HFFc6 (cell line): ENCODE measurements at regions not wholly inside any gene's neighbourhood (a gene's known extent, or its start where the extent isn't known, plus 50 kb on each side); places are given as distances from the start of the nearest gene placed in this dataset.

Experiments used
- DNase-seq: peaks from one replicate; pipeline ENCODE4 v3.0.0-alpha.2; 2018
- H3K27ac Mint-ChIP-seq: 2 replicates; pipeline ENCODE4 v1.8.0; 2020; ENCODE audit warnings: mild to moderate bottlenecking, mixed read lengths
- H3K27me3 Mint-ChIP-seq: 2 replicates; pipeline ENCODE4 v1.8.0; 2021; ENCODE audit warnings: mild to moderate bottlenecking, moderate library complexity, mixed read lengths; ENCODE audit not compliant: insufficient read depth
- H3K36me3 Mint-ChIP-seq: 2 replicates; pipeline ENCODE4 v1.8.0; 2021; ENCODE audit warnings: low read depth, mixed read lengths
- H3K4me1 Mint-ChIP-seq: 2 replicates; pipeline ENCODE4 v1.8.0; 2020; ENCODE audit warnings: low read depth, mixed read lengths
- H3K4me3 Mint-ChIP-seq: 2 replicates; pipeline ENCODE4 v1.8.0; 2020; ENCODE audit warnings: mild to moderate bottlenecking, moderate library complexity, mixed read lengths
- H3K9me3 Mint-ChIP-seq: 2 replicates; pipeline ENCODE4 v1.8.0; 2020; ENCODE audit warnings: mild to moderate bottlenecking, mixed read lengths
- TF ChIP-seq, protein P1 (sequence below): fragments of 200-600 bp; sonication (generic); IDR thresholded peaks from 2 replicates; pipeline ENCODE4 v1.5.0; 2021; ENCODE audit warnings: antibody characterized with exemption, mild to moderate bottlenecking

- H3K4me3 Mint-ChIP-seq: no peak overlapping the region
- H3K4me1 Mint-ChIP-seq: 0 out of 2 replicates have a peak, but pooled peaks cover 4% of the 10 kb centered on the region
- H3K9me3 Mint-ChIP-seq: no peaks in the 10 kb centered on the region
- TF ChIP-seq, protein P1, sequence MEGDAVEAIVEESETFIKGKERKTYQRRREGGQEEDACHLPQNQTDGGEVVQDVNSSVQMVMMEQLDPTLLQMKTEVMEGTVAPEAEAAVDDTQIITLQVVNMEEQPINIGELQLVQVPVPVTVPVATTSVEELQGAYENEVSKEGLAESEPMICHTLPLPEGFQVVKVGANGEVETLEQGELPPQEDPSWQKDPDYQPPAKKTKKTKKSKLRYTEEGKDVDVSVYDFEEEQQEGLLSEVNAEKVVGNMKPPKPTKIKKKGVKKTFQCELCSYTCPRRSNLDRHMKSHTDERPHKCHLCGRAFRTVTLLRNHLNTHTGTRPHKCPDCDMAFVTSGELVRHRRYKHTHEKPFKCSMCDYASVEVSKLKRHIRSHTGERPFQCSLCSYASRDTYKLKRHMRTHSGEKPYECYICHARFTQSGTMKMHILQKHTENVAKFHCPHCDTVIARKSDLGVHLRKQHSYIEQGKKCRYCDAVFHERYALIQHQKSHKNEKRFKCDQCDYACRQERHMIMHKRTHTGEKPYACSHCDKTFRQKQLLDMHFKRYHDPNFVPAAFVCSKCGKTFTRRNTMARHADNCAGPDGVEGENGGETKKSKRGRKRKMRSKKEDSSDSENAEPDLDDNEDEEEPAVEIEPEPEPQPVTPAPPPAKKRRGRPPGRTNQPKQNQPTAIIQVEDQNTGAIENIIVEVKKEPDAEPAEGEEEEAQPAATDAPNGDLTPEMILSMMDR: no peak
- no peaks in the 10 kb centered on the region for H3K36me3 Mint-ChIP-seq
- no peak for DNase-seq
- no peak overlapping the region for H3K27ac Mint-ChIP-seq
- H3K27me3 Mint-ChIP-seq: peaks cover 14% of the 10 kb centered on the region
These were observed 190.2 kb downstream of the SOX9 start for GRCh38 chr17:72311004-72311403.

- no peak for DNase-seq
- Mint-ChIP-seq H3K4me3 (no peak overlapping the region), H3K9me3 (0 out of 2 replicates have a peak, but pooled peaks cover under 1% of the 10 kb centered on the region), H3K36me3 (no peaks in the 10 kb centered on the region), H3K4me1 (no peaks in the 10 kb centered on the region), H3K27ac (no peak overlapping the region), H3K27me3 (peaks cover 16% of the 10 kb centered on the region)
- TF ChIP-seq, protein P1: no peak
These were observed 194.5 kb downstream of the SOX9 start for GRCh38 chr17:72315122-72315913.

DNA sequence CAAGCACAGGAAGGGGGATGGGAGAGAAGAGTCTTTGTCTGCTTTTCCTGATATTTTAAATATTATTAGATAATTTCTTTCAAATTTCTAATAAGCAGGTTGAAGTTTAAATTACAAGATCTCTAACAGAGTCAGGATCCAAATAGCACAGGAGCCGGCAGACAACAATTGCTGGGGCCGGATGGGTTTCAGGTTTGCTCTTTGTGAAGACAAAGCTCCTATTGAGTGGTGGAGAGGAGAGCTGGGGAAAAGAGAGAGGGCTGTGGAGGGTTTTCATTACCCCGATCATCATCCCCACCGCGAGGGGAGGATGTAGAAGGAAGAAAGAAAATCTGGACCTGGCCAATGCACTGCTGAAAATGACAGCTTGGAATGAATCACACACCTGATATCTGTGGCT lies 197.3 kb downstream of the SOX9 start:
- Mint-ChIP-seq H3K27ac (no peak overlapping the region), H3K4me3 (no peak overlapping the region), H3K9me3 (peaks cover 8% of the 10 kb centered on the region; the same call in 1 of the 2 replicates), H3K4me1 (no peaks in the 10 kb centered on the region), H3K27me3 (peaks cover 18% of the 10 kb centered on the region), H3K36me3 (no peaks in the 10 kb centered on the region)
- TF ChIP-seq, protein P1: no peak
- no peak for DNase-seq

GRCh38 chr17:72321896-72322295 lies 201.1 kb downstream of the SOX9 start:
- Mint-ChIP-seq H3K9me3 (peaks cover 12% of the 10 kb centered on the region), H3K36me3 (peaks cover 7% of the 10 kb centered on the region; the same call in 1 of the 2 replicates), H3K4me3 (no peak overlapping the region), H3K27ac (no peak overlapping the region), H3K27me3 (peaks cover 32% of the 10 kb centered on the region), H3K4me1 (no peaks in the 10 kb centered on the region)
- DNase-seq: no peak
- TF ChIP-seq, protein P1: no peak

DNA sequence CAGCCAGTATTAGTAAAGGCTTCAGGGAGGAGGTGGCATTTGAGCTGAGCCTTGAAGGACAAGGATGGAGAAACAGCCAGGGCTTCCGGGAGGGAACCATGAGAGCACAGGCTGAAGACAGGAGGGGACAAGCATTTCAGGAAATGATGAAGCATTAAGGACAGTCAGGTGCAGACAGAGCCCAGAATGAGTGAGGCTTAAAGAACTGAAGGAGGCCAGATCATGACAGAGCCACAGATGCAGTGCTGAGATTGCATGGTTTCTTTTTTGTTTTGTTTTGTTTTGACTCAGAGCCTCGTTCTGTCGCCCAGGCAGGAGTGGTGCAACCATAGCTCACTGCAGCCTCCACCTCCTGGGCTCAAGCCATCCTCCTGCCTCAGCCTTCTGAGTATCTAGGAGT lies 211.5 kb downstream of the SOX9 start:
- H3K27ac Mint-ChIP-seq: no peak overlapping the region
- H3K4me3 Mint-ChIP-seq: no peak overlapping the region
- peaks cover 7% of the 10 kb centered on the region for H3K27me3 Mint-ChIP-seq
- TF ChIP-seq, protein P1: no peak
- peaks cover 28% of the 10 kb centered on the region for H3K4me1 Mint-ChIP-seq
- H3K36me3 Mint-ChIP-seq: no peaks in the 10 kb centered on the region
- no peaks in the 10 kb centered on the region for H3K9me3 Mint-ChIP-seq
- no peak for DNase-seq
